A549 (cell line): ENCODE measurements at regions not wholly inside any gene's neighbourhood (a gene's known extent, or its start where the extent isn't known, plus 50 kb on each side); places are given as distances from the start of the nearest gene placed in this dataset.

ENCODE experiments used
- ATAC-seq, 2 experiments: fragments of 200-7000 bp in 1 of 2; fragments of >200 bp in 1 of 2; cut with Nextera tagmentation in 1 of 2; cut with Tn5 transposase in 1 of 2; 3 replicates each; pipeline versions ENCODE4 v1.8.0 to v1.9.1; 2018 to 2020; ENCODE audit warnings: mild to moderate bottlenecking in 1 of 2, moderate library complexity in 1 of 2
- CTCF ChIA-PET: fragments of 300-600 bp; sonication (Branson Sonifier 250); formaldehyde crosslinking; extraction: SDS; loops from one replicate; lab custom pipeline; 2021; ENCODE audit warnings: antibody characterized with exemption, inconsistent platforms; lab: Yijun Ruan, JAX
- POLR2A ChIA-PET: fragments of 350-600 bp; formaldehyde crosslinking; extraction: SDS; loops from one replicate; lab custom pipeline; 2021; ENCODE audit warnings: antibody characterized with exemption, inconsistent platforms; lab: Yijun Ruan, JAX
- DNase-seq, 2 experiments: peaks; one replicate each; pipeline versions ENCODE4 v3.0.0 to v3.0.0-alpha.2; 2011 to 2016; ENCODE audit warnings: low read depth in 1 of 2, low spot score in 1 of 2
- FAIRE-seq: peaks from 2 replicates; lab custom pipeline; 2011; peaks lifted over from hg19 to GRCh38; lab: Jason Lieb, UNC
- H3K27ac ChIP-seq, 2 experiments: fragments of >200 bp; sonication (Bioruptor Twin); formaldehyde crosslinking; 3 replicates each; pipeline ENCODE4 v1.5.1; 2016 to 2017
- H3K4me1 ChIP-seq: fragments of >200 bp; sonication (Bioruptor Twin); formaldehyde crosslinking; 3 replicates; pipeline ENCODE4 v1.6.1; 2016
- H3K4me2 ChIP-seq: fragments of >200 bp; sonication (Bioruptor Twin); formaldehyde crosslinking; 3 replicates; pipeline ENCODE4 v1.6.1; 2016
- H3K4me3 ChIP-seq: fragments of >200 bp; sonication (Bioruptor Twin); formaldehyde crosslinking; 3 replicates; pipeline ENCODE4 v1.5.1; 2016
- H3K9me3 ChIP-seq: fragments of >200 bp; sonication (Bioruptor Twin); formaldehyde crosslinking; 3 replicates; pipeline ENCODE4 v1.6.1; 2016
- ATOH8 ChIP-seq: fragments of 250-450 bp; sonication (Bioruptor Pico); IDR thresholded peaks from 2 replicates; pipeline ENCODE4 v1.5.0; 2020; ENCODE audit warnings: low read depth, mild to moderate bottlenecking, moderate library complexity
- BCL3 ChIP-seq: fragments of >200 bp; sonication (Bioruptor Twin); formaldehyde crosslinking; IDR thresholded peaks from 3 replicates; pipeline ENCODE4 v1.6.1; 2016
- CEBPB ChIP-seq, 2 experiments: fragments of >200 bp in 1 of 2; sonication (Bioruptor Twin) in 1 of 2; formaldehyde crosslinking in 1 of 2; IDR thresholded peaks; 2 replicates each; pipeline ENCODE4 v1.6.1; 2012 to 2016
- CHD2 ChIP-seq: fragments of 150-350 bp; IDR thresholded peaks from 2 replicates; pipeline ENCODE4 v1.6.1; 2014; ENCODE audit warnings: low read length; ENCODE audit not compliant: partially characterized antibody
- CHD4 ChIP-seq: fragments of 200-600 bp; sonication (generic); IDR thresholded peaks from 2 replicates; pipeline ENCODE4 v1.6.1; 2016; ENCODE audit warnings: antibody characterized with exemption, mild to moderate bottlenecking, borderline replicate concordance
- CTCF ChIP-seq: fragments of >200 bp; sonication (Bioruptor Twin); formaldehyde crosslinking; IDR thresholded peaks from 3 replicates; pipeline ENCODE4 v1.5.1; 2016
- EP300 ChIP-seq, 2 experiments: fragments of >200 bp; sonication (Bioruptor Twin); formaldehyde crosslinking; IDR thresholded peaks; 2 replicates in 1 of 2; 3 replicates in 1 of 2; pipeline ENCODE4 v1.6.1; 2016 to 2017
- FOXS1 ChIP-seq: fragments of 250-450 bp; sonication (Bioruptor Pico); IDR thresholded peaks from 2 replicates; pipeline ENCODE4 v1.5.0; 2020; ENCODE audit warnings: mild to moderate bottlenecking, moderate library complexity
- HDAC2 ChIP-seq: fragments of 200-600 bp; sonication (generic); IDR thresholded peaks from 2 replicates; pipeline ENCODE4 v1.6.1; 2016
- HEYL ChIP-seq: fragments of 250-450 bp; sonication (Bioruptor Pico); IDR thresholded peaks from 2 replicates; pipeline ENCODE4 v1.8.0; 2021; ENCODE audit warnings: mild to moderate bottlenecking, moderate library complexity
- HMGXB4 ChIP-seq: fragments of 250-450 bp; sonication (Bioruptor Pico); IDR thresholded peaks from 2 replicates; pipeline ENCODE4 v1.5.0; 2021; ENCODE audit warnings: mild to moderate bottlenecking, moderate library complexity, borderline replicate concordance
- HOXB13 ChIP-seq: fragments of 250-450 bp; sonication (Bioruptor Pico); IDR thresholded peaks from 2 replicates; pipeline ENCODE4 v1.5.0; 2020; ENCODE audit warnings: low read depth, mild to moderate bottlenecking, moderate library complexity
- HOXB5 ChIP-seq: fragments of 250-450 bp; sonication (Bioruptor Pico); IDR thresholded peaks from 2 replicates; pipeline ENCODE4 v1.5.0; 2020; ENCODE audit warnings: mild to moderate bottlenecking, moderate library complexity
- JUNB ChIP-seq: fragments of >200 bp; sonication (Bioruptor Twin); formaldehyde crosslinking; IDR thresholded peaks from 2 replicates; pipeline ENCODE4 v1.6.1; 2016
- KDM5A ChIP-seq: fragments of 200-600 bp; sonication (generic); IDR thresholded peaks from 2 replicates; pipeline ENCODE4 v1.6.1; 2016; ENCODE audit warnings: antibody characterized with exemption, mild to moderate bottlenecking
- MAFK ChIP-seq: fragments of 450-650 bp; IDR thresholded peaks from 2 replicates; pipeline ENCODE4 v1.6.1; 2014; ENCODE audit not compliant: partially characterized antibody
- MAZ ChIP-seq: fragments of 150-350 bp; IDR thresholded peaks from 2 replicates; pipeline ENCODE4 v1.6.1; 2014; ENCODE audit warnings: antibody characterized with exemption, low read depth, low read length, borderline replicate concordance
- MYC ChIP-seq: IDR thresholded peaks from 2 replicates; pipeline ENCODE4 v1.6.1; 2012; ENCODE audit warnings: mild to moderate bottlenecking, inconsistent platforms, low read length, improper control_type of control experiment, borderline replicate concordance
- PHF8 ChIP-seq: fragments of 200-600 bp; sonication (generic); IDR thresholded peaks from 2 replicates; pipeline ENCODE4 v1.6.1; 2016; ENCODE audit warnings: low read depth, mild to moderate bottlenecking, antibody characterized with exemption, moderate library complexity, borderline replicate concordance
- POLR2A ChIP-seq: IDR thresholded peaks from 2 replicates; pipeline ENCODE4 v1.6.1; 2012; ENCODE audit warnings: mild to moderate bottlenecking, low read length
- POLR2AphosphoS2 ChIP-seq: conservative IDR thresholded peaks from 2 replicates; pipeline ENCODE4 v1.6.1; 2012; ENCODE audit warnings: low read length, improper control_type of control experiment, inconsistent platforms
- RCOR1 ChIP-seq: fragments of 150-350 bp; IDR thresholded peaks from 2 replicates; pipeline ENCODE4 v1.6.1; 2014; ENCODE audit warnings: antibody characterized with exemption, low read length, low read depth
- RFX5 ChIP-seq: fragments of 450-650 bp; IDR thresholded peaks from 2 replicates; pipeline ENCODE4 v1.7.1; 2014; ENCODE audit warnings: antibody characterized with exemption, mild to moderate bottlenecking, moderate library complexity
- TFCP2L1 ChIP-seq: fragments of 250-450 bp; sonication (Bioruptor Pico); IDR thresholded peaks from 2 replicates; pipeline ENCODE4 v1.5.0; 2021; ENCODE audit warnings: mild to moderate bottlenecking
- TP53 ChIP-seq: fragments of 250-450 bp; sonication (Bioruptor Pico); IDR thresholded peaks from 2 replicates; pipeline ENCODE4 v1.5.0; 2021; ENCODE audit warnings: mild to moderate bottlenecking, moderate library complexity
- ZFP36 ChIP-seq: fragments of 450-650 bp; IDR thresholded peaks from 2 replicates; pipeline ENCODE4 v1.6.1; 2014; ENCODE audit warnings: borderline replicate concordance; ENCODE audit not compliant: partially characterized antibody
- ZSCAN20 ChIP-seq: fragments of 250-450 bp; sonication (Bioruptor Pico); IDR thresholded peaks from 2 replicates; pipeline ENCODE4 v1.8.0; 2022; ENCODE audit warnings: mild to moderate bottlenecking, moderate library complexity
- WGBS: methylation state at CpG from one replicate; pipeline ENCODE4 v1.1.6; 2017; ENCODE audit errors: missing lambda C conversion rate; 5-methylcytosine and 5-hydroxymethylcytosine counted together

- no peak for ATAC-seq
- Histone ChIP-seq H3K27ac (no peak overlapping the region), H3K4me3 (no peak overlapping the region), H3K9me3 (no peaks in the 10 kb centered on the region), H3K4me2 (no peak overlapping the region), H3K4me1 (no peaks in the 10 kb centered on the region)
- no peak for FAIRE-seq
- ChIA-PET POLR2A (no interaction called here), CTCF (interaction anchor here (0.7 kb wide), 1 partner anchor 162 kb away, joined by 3 read pairs; no protein-coding TSS in a partner anchor)
- WGBS = 81% methylated on average over 1 of the region's 1 CpG
- no peak for TF ChIP-seq CHD2
- TF ChIP-seq HDAC2 = no peak
- no peak for TF ChIP-seq RCOR1
- TF ChIP-seq CTCF = no peak
- TF ChIP-seq CEBPB (IDR thresholded peaks at IDR 0.05) = no peak
- TF ChIP-seq TFCP2L1 (CRISPR knock-in tag) = no peak
- DNase-seq = no peak
These were observed 97.2 kb upstream of the CEP126 start for GRCh38 chr11:101817581-101817980.

GRCh38 chr11:101816613-101817012 lies 98.2 kb upstream of the CEP126 start:
- H3K4me3 ChIP-seq = no peak overlapping the region
- H3K4me2 ChIP-seq = no peak overlapping the region
- TF ChIP-seq PHF8 = no peak
- TF ChIP-seq HOXB5 (CRISPR knock-in tag) = no peak
- no peak for TF ChIP-seq TP53 (CRISPR knock-in tag)
- TF ChIP-seq RCOR1 = no peak
- TF ChIP-seq BCL3 = no peak
- no peak for TF ChIP-seq POLR2A
- TF ChIP-seq POLR2AphosphoS2 = no peak
- no peak for TF ChIP-seq ZSCAN20
- TF ChIP-seq KDM5A = no peak
- TF ChIP-seq RFX5 = no peak
- TF ChIP-seq HMGXB4 (CRISPR knock-in tag) = no peak
- no peak for TF ChIP-seq HEYL (CRISPR knock-in tag)
- no peak for TF ChIP-seq CHD4
- TF ChIP-seq, all 56 proteins: peak for 0
- Histone ChIP-seq H3K9me3 (no peaks in the 10 kb centered on the region), H3K27ac (no peak overlapping the region), H3K4me1 (no peaks in the 10 kb centered on the region)
- ATAC-seq = no peak
- POLR2A ChIA-PET = no interaction called here
- CTCF ChIA-PET = no interaction called here
- no peak for FAIRE-seq
- DNase-seq = no peak

- CTCF ChIA-PET = no interaction called here
- FAIRE-seq (no peak), DNase-seq (no peak), ATAC-seq (no peak)
- no peak overlapping the region for H3K4me3 ChIP-seq
- H3K27ac ChIP-seq = no peak overlapping the region
- WGBS = 69% methylated on average over 2 of the region's 2 CpGs
- POLR2A ChIA-PET = no interaction called here
- H3K4me2 ChIP-seq = no peak overlapping the region
- no peaks in the 10 kb centered on the region for H3K9me3 ChIP-seq
- no peaks in the 10 kb centered on the region for H3K4me1 ChIP-seq
- TF ChIP-seq CHD2 (no peak), ZFP36 (no peak), ZSCAN20 (no peak), ATOH8 (no peak), JUNB (no peak), HOXB13 (CRISPR knock-in tag) (no peak), FOXS1 (no peak), EP300 (IDR thresholded peaks at IDR 0.05) (no peak), MYC (no peak), CEBPB (IDR thresholded peaks at IDR 0.05) (no peak), CTCF (no peak), MAZ (no peak), HEYL (CRISPR knock-in tag) (no peak), MAFK (no peak)
These were observed 102.3 kb upstream of the CEP126 start for GRCh38 chr11:101812546-101812945.
